Hepatocyte (in vitro differentiated cells): ENCODE measurements at regions not wholly inside any gene's neighbourhood (a gene's known extent, or its start where the extent isn't known, plus 50 kb on each side); places are given as distances from the start of the nearest gene placed in this dataset.

Experiments
- DNase-seq: peaks from one replicate; pipeline ENCODE4 v3.0.0-alpha.2; 2016; ENCODE audit warnings: low spot score
- H2AFZ ChIP-seq: fragments of 200-600 bp; sonication (generic); 2 replicates; pipeline ENCODE4 v1.6.0; 2016; ENCODE audit warnings: antibody characterized with exemption, mild to moderate bottlenecking
- H3K27ac ChIP-seq: fragments of 200-600 bp; sonication (generic); 2 replicates; pipeline ENCODE4 v1.5.1; 2016; ENCODE audit warnings: mild to moderate bottlenecking
- H3K27me3 ChIP-seq: fragments of 200-600 bp; sonication (generic); 2 replicates; pipeline ENCODE4 v1.6.1; 2016
- H3K36me3 ChIP-seq: fragments of 200-600 bp; sonication (generic); replicated peaks from 2 replicates; pipeline ENCODE4 v1.5.1; 2016; ENCODE audit warnings: low read depth; ENCODE audit not compliant: insufficient read depth
- H3K4me1 ChIP-seq: fragments of 200-600 bp; sonication (generic); 2 replicates; pipeline ENCODE4 v1.5.1; 2016; ENCODE audit warnings: mild to moderate bottlenecking, moderate library complexity; ENCODE audit not compliant: insufficient read depth
- H3K4me2 ChIP-seq: fragments of 200-600 bp; sonication (generic); 2 replicates; pipeline ENCODE4 v1.6.0; 2016
- H3K4me3 ChIP-seq: fragments of 200-600 bp; sonication (generic); 2 replicates; pipeline ENCODE4 v1.5.1; 2016; ENCODE audit warnings: mild to moderate bottlenecking
- H3K79me2 ChIP-seq: fragments of 200-600 bp; sonication (generic); 2 replicates; pipeline ENCODE4 v1.6.0; 2017; ENCODE audit warnings: mild to moderate bottlenecking
- H3K9me2 ChIP-seq: fragments of 200-600 bp; sonication (generic); replicated peaks from 2 replicates; pipeline ENCODE4 v1.6.0; 2017; ENCODE audit warnings: mild to moderate bottlenecking; ENCODE audit not compliant: insufficient read depth
- H3K9me3 ChIP-seq: fragments of 200-600 bp; sonication (generic); 2 replicates; pipeline ENCODE4 v1.5.1; 2016; ENCODE audit warnings: low read depth, mild to moderate bottlenecking
- H4K20me1 ChIP-seq: fragments of 200-600 bp; sonication (generic); 2 replicates; pipeline ENCODE4 v1.6.0; 2016; ENCODE audit warnings: mild to moderate bottlenecking; ENCODE audit not compliant: insufficient read depth, poor library complexity, severe bottlenecking
- EZH2 ChIP-seq: fragments of 200-600 bp; sonication (generic); IDR thresholded peaks from 2 replicates; pipeline ENCODE4 v1.6.1; 2016; ENCODE audit warnings: antibody characterized with exemption, mild to moderate bottlenecking, borderline replicate concordance
- EZH2phosphoT487 ChIP-seq: fragments of 200-600 bp; sonication (generic); IDR thresholded peaks from one replicate; pipeline ENCODE4 v1.6.1; 2018; ENCODE audit warnings: antibody characterized with exemption, mild to moderate bottlenecking, low read depth, moderate library complexity; ENCODE audit not compliant: unreplicated experiment, severe bottlenecking
- WGBS: methylation state at CpG from one replicate; pipeline ENCODE4 v1.1.6; 2016; ENCODE audit warnings: low lambda C conversion rate; ENCODE audit errors: missing lambda C conversion rate; 5-methylcytosine and 5-hydroxymethylcytosine counted together
- TF ChIP-seq, protein P1 (sequence below): fragments of 200-600 bp; sonication (generic); IDR thresholded peaks from 2 replicates; pipeline ENCODE4 v1.5.1; 2016; ENCODE audit warnings: antibody characterized with exemption, mild to moderate bottlenecking; ENCODE audit not compliant: poor library complexity

DNA sequence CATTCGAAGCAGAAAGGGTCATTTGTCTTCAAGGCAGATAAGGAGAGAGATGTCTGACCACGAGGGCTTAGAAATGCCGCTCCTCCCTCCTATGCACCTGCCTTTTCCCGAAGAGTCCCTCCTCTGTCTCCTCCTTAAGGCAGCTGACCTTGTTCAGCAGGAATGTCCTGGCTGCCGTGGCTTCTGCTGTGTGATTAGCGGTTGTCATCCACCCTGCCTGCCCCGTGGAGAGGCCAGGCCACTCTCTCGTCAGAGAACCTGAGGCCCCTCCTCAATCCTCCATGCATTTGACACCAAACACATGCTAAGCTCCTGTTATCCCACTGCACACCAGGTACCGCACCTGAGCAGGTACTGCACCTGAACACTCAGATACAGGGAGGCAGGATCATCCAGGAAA is 834.6 kb downstream of the TBC1D22A start:
- Histone ChIP-seq H3K4me3 (no peak overlapping the region), H3K4me1 (no peaks in the 10 kb centered on the region), H3K79me2 (no peaks in the 10 kb centered on the region), H3K27me3 (no peaks in the 10 kb centered on the region), H3K27ac (no peak overlapping the region), H3K9me2 (no peaks in the 10 kb centered on the region), H3K36me3 (no peaks in the 10 kb centered on the region), H3K4me2 (no peak overlapping the region), H2AFZ (no peak overlapping the region), H3K9me3 (no peaks in the 10 kb centered on the region), H4K20me1 (no peaks in the 10 kb centered on the region)
- DNase-seq, result no peak
- TF ChIP-seq, protein P1, sequence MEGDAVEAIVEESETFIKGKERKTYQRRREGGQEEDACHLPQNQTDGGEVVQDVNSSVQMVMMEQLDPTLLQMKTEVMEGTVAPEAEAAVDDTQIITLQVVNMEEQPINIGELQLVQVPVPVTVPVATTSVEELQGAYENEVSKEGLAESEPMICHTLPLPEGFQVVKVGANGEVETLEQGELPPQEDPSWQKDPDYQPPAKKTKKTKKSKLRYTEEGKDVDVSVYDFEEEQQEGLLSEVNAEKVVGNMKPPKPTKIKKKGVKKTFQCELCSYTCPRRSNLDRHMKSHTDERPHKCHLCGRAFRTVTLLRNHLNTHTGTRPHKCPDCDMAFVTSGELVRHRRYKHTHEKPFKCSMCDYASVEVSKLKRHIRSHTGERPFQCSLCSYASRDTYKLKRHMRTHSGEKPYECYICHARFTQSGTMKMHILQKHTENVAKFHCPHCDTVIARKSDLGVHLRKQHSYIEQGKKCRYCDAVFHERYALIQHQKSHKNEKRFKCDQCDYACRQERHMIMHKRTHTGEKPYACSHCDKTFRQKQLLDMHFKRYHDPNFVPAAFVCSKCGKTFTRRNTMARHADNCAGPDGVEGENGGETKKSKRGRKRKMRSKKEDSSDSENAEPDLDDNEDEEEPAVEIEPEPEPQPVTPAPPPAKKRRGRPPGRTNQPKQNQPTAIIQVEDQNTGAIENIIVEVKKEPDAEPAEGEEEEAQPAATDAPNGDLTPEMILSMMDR, result no peak
- TF ChIP-seq EZH2phosphoT487 (no peak), EZH2 (no peak)
- WGBS, result 68% methylated on average over 9 of the region's 9 CpGs

DNA sequence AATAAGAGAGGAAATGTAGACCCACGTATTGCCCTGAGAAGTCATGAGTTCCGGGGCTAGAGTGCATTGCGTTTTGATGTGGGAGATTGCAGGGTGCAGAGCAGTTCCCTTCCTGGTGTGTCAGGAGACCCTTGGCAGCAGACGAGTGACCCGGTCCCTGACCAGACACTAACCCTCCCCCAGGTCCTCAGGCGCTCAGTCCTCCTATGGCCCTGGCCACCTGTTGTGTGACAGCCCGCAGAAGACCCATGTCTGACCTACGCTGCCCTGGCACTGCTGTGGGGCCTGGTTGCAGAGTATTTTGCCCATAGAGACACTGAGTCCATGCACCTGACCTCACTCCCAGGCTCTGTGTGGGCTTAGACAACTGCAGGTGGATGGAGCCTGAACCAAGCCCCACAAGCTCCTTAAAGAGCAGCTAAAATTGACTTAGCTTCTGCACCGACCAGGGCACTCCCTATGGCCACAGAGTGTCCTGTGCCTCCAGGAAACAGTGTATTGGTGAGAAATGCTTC is 833.8 kb downstream of the TBC1D22A start:
- Histone ChIP-seq H3K4me2 (no peak overlapping the region), H3K36me3 (no peaks in the 10 kb centered on the region), H3K79me2 (no peaks in the 10 kb centered on the region), H4K20me1 (no peaks in the 10 kb centered on the region), H3K27me3 (no peaks in the 10 kb centered on the region), H3K9me2 (no peaks in the 10 kb centered on the region), H3K9me3 (no peaks in the 10 kb centered on the region), H2AFZ (no peak overlapping the region), H3K4me3 (no peak overlapping the region), H3K27ac (no peak overlapping the region), H3K4me1 (no peaks in the 10 kb centered on the region)
- no peak for DNase-seq
- WGBS, result 89% methylated on average over 9 of the region's 9 CpGs
- TF ChIP-seq EZH2 (no peak), EZH2phosphoT487 (no peak)
- TF ChIP-seq, protein P1, result no peak

DNA sequence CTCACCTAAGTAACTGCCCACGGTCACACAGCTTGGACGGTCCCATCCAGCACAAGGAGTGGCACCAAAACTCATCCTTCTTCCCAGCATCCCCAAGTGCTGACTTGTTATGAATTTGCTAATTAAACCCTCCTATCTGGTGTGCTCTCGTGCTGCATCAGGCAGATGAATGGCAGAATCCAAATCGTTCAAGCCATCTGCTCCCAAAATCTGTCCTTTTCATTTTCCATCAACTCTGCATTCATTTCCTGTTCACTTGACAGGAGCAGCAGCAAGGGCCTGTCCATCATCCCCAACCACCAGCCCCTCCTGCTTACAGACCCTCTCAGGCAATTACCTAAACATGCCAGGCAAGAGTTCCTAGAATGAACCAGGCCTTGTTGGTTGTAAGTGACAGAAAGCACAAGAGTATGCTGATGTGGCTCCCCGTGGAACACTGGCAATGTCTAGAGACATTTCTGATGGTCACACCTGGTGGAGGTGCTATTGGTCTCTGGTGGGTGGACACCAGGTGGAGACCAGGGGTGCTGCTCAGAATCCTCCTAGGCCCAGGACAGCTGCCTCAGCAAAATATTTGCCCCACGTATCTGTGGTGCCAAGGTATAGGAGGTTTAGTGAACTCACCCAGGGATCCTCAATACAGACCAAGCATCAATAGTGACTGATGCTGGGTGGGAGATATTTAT is 832.5 kb downstream of the TBC1D22A start:
- Histone ChIP-seq H3K27ac (no peak overlapping the region), H3K4me3 (no peak overlapping the region), H3K9me2 (no peaks in the 10 kb centered on the region), H3K79me2 (no peaks in the 10 kb centered on the region), H3K4me2 (no peak overlapping the region), H3K9me3 (no peaks in the 10 kb centered on the region), H3K36me3 (no peaks in the 10 kb centered on the region), H3K4me1 (no peaks in the 10 kb centered on the region), H3K27me3 (no peaks in the 10 kb centered on the region), H2AFZ (no peak overlapping the region), H4K20me1 (no peaks in the 10 kb centered on the region)
- TF ChIP-seq, protein P1, result no peak
- TF ChIP-seq EZH2phosphoT487 (no peak), EZH2 (no peak)
- WGBS, result 79% methylated on average over 6 of the region's 6 CpGs
- DNase-seq, result no peak
